ENCODE measurements at regions not wholly inside any gene's neighbourhood (a gene's known extent, or its start where the extent isn't known, plus 50 kb on each side); places are given as distances from the start of the nearest gene placed in this dataset.
"Not testable (repeated sequence)": the region's sequence is repeated elsewhere in the genome, so short reads cannot be mapped to it uniquely, and the experiment has no call there.

DNA sequence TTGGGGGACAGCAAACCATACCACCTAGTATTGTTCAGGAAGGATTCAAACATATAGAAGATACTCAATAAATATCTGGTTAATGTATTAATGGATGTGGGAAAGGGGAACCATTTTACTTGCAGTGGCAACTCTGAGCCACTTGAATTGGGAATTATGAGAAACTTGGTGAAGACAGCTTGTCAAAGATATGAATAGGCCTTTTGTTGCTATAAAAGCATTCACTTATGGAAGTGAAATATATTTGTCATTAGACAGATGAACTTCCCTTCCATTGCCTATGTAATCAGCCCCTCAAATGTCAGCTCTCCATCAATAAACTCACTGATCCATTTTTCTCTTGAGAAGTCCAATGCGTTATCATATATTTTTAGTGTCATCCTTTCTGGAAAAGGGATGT is 56.1 kb downstream of the GPR85 start:
- DNase-seq = no peak
- no peak for ATAC-seq
- intact Hi-C loops (cut with DNase I) = no loop called here
- Histone ChIP-seq H3K27ac (no peak overlapping the region), H3K36me3 (no peaks in the 10 kb centered on the region), H3K27me3 (no peaks in the 10 kb centered on the region), H3K4me3 (no peak overlapping the region), H3K4me1 (no peaks in the 10 kb centered on the region), H3K9me3 (no peaks in the 10 kb centered on the region)
- TF ChIP-seq, protein P1, sequence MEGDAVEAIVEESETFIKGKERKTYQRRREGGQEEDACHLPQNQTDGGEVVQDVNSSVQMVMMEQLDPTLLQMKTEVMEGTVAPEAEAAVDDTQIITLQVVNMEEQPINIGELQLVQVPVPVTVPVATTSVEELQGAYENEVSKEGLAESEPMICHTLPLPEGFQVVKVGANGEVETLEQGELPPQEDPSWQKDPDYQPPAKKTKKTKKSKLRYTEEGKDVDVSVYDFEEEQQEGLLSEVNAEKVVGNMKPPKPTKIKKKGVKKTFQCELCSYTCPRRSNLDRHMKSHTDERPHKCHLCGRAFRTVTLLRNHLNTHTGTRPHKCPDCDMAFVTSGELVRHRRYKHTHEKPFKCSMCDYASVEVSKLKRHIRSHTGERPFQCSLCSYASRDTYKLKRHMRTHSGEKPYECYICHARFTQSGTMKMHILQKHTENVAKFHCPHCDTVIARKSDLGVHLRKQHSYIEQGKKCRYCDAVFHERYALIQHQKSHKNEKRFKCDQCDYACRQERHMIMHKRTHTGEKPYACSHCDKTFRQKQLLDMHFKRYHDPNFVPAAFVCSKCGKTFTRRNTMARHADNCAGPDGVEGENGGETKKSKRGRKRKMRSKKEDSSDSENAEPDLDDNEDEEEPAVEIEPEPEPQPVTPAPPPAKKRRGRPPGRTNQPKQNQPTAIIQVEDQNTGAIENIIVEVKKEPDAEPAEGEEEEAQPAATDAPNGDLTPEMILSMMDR (IDR thresholded peaks at IDR 0.05) = no peak

DNA sequence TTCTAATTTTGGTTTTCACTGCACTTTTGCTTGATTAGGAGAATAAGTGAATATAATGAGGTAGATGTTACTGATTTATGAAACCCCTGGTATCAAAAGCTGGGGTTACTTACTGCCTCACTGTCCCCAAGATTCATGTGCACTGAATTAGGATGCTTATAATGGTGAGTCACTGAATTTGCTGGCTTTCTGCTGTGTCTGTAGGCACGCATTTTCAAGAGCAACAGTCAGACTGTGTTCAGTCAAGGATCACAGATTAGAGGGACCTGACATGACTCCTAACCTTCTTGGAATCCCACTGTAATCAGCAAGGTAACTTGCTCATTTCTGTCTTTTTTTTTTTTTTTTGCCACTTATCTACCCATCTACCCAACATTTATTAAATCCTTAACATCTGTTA is 59.7 kb downstream of the GPR85 start:
- ATAC-seq (no peak), DNase-seq (no peak)
- TF ChIP-seq, protein P1 (IDR thresholded peaks at IDR 0.05) = no peak
- intact Hi-C loops (cut with DNase I) = no loop called here
- Histone ChIP-seq H3K4me1 (no peaks in the 10 kb centered on the region), H3K27ac (no peak overlapping the region), H3K36me3 (no peaks in the 10 kb centered on the region), H3K9me3 (peaks cover 0 to 7% of the 10 kb centered on the region in 2 donors), H3K27me3 (no peaks in the 10 kb centered on the region), H3K4me3 (no peak overlapping the region)

DNA sequence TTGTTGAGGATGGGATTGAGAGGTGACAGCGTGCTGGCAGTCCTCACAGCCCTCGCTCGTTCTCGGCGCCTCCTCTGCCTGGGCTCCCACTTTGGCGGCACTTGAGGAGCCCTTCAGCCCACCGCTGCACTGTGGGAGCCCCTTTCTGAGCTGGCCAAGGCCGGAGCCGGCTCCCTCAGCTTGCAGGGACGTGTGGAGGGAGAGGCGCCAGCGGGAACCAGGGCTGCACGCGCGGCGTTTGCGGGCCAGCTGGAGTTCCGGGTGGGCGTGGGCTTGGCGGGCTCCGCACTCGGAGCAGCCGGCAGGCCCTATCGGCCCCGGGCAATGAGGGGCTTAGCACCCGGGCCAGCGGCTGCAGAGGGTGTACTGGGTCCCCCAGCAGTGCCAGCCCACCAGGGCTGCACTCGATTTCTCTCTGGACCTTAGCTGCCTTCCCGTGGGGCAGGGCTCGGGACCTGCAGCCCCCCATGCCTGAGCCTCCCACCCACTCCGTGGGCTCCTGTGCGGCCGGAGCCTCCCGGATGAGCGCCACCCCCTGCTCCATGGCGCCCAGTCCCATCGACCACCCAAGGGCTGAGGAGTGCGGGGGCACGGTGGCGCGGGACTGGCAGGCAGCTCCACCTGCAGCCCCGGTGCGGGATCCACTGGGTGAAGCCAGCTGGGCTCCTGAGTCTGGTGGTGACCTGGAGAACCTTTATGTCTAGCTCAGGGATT is 69.3 kb downstream of the GPR85 start:
- peak in 1 of 4 donors; percentile 40 for DNase-seq
- H3K27me3 ChIP-seq; intact Hi-C loops (cut with DNase I); H3K27ac ChIP-seq; ATAC-seq; H3K9me3 ChIP-seq; H3K4me1 ChIP-seq; H3K4me3 ChIP-seq; H3K36me3 ChIP-seq: not testable (repeated sequence)

DNA sequence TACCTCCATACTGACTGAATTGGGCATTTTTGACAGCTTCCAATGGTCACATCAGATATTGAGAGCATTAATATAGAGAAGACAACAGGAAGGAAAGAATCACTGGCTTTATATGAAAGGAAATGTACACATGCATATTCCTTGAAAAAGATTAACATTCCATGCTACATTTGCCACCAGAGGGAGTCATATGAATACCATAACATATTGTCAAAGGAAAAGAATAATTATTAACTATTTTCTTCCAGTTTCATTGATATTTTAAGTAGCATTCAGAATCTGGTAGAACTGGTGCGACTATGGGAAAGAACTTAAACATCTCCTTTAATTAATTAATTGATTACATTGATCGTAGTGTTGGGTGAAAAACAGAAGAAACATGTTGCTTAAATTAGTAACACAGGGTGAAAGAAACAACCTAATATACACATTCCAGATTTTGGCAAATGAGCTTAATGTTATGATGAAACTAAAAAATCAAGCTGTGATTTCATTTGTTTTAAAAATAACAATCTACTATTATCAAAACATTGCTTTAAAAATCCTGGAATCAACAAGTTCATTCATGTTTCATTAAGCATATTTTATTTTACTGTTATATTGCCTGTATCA is 71.5 kb downstream of the GPR85 start:
- TF ChIP-seq, protein P1 (IDR thresholded peaks at IDR 0.05) = peak in 1 of 2 donors; percentile 24
- Histone ChIP-seq H3K36me3 (no peaks in the 10 kb centered on the region), H3K27me3 (no peaks in the 10 kb centered on the region), H3K4me3 (no peak overlapping the region), H3K9me3 (peaks cover 0 to 7% of the 10 kb centered on the region in 2 donors), H3K27ac (no peak overlapping the region), H3K4me1 (no peaks in the 10 kb centered on the region)
- peak; percentile 49 for ATAC-seq
- intact Hi-C loops (cut with DNase I) = no loop called here
- DNase-seq = peak in 2 of 4 donors; percentile 11 to 43

- H3K4me3 ChIP-seq = no peak overlapping the region
- intact Hi-C loops (cut with DNase I) = no loop called here
- DNase-seq (peak in 1 of 4 donors; percentile 34), ATAC-seq (no peak)
- H3K4me1 ChIP-seq = no peaks in the 10 kb centered on the region
- TF ChIP-seq, protein P1 (IDR thresholded peaks at IDR 0.05) = no peak
- H3K27ac ChIP-seq = no peak overlapping the region
- H3K27me3 ChIP-seq = no peaks in the 10 kb centered on the region
- H3K36me3 ChIP-seq = no peaks in the 10 kb centered on the region
- H3K9me3 ChIP-seq = peaks cover 0 to 7% of the 10 kb centered on the region in 2 donors
Measured at GRCh38 chr7:113013761-113014449, 72.7 kb downstream of the GPR85 start.

DNA sequence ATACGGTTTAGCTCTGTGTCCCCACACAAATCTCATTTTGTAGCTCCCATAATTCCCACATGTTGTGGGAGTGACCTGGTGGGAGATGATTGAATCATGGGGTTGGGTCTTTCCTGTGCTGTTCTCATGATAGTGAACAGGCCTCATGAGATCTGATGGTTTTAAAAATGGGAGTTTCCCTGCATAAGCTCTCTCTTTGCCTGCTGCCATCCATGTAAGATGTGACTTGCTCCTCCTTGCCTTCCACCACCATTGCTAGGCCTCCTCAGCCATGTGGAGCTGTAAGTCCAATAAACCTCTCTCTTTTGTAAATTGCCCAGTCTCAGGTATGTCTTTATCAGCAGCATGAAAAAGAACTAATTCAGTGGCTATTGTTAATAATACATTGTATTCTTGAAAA is 73.8 kb downstream of the GPR85 start:
- intact Hi-C loops (cut with DNase I); ATAC-seq; H3K4me1 ChIP-seq; DNase-seq; H3K36me3 ChIP-seq; H3K4me3 ChIP-seq; H3K27ac ChIP-seq; H3K9me3 ChIP-seq; H3K27me3 ChIP-seq: not testable (repeated sequence)
